ENCODE measurements at regions not wholly inside any gene's neighbourhood (a gene's known extent, or its start where the extent isn't known, plus 50 kb on each side); places are given as distances from the start of the nearest gene placed in this dataset.

DNA sequence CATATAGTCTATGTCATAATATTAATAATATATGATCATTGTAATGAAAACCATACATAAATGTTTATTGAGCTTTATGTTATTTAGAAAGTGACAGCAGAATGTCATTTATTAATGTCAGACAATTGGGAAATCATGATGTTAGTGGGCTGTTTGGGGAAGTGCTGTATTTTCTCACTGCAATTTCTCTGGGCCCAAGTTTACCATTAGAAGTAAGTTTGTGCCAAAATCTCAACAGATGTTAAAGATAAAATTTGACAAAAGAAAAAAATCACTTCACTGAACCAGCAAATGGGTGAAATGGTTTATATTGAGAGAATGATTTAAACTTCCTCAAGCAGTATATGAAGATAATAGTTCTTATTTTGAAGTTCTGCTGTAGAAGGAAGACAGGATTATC, 433.2 kb upstream of the SMARCA2 start:
- ATAC-seq = no peak

- ATAC-seq = no peak
These were observed 423.8 kb upstream of the SMARCA2 start for GRCh38 chr9:1591310-1591709.

GRCh38 chr9:1598270-1598669, 416.9 kb upstream of the SMARCA2 start:
- no peak for ATAC-seq

DNA sequence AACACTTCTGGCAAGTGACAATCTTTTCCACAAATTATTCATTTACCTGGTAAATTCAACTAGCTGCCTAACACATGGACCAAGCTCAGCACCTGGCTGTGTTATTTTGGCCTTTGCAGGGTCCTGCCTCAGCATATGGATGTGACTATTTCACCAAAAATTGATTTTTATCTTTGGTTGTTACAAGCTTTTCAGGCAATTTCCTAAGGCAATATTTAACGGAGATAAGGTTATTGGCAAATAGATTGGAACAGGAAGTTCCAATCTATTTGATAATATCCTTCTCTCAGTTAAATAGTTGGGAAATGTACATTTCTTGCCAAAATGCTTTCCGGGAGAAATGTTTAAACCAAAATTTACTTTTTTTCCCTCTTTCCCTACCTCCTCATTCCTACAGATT, 415.2 kb upstream of the SMARCA2 start:
- ATAC-seq = no peak

- no peak for ATAC-seq
These were observed 410.1 kb upstream of the SMARCA2 start for GRCh38 chr9:1604942-1605560.

DNA sequence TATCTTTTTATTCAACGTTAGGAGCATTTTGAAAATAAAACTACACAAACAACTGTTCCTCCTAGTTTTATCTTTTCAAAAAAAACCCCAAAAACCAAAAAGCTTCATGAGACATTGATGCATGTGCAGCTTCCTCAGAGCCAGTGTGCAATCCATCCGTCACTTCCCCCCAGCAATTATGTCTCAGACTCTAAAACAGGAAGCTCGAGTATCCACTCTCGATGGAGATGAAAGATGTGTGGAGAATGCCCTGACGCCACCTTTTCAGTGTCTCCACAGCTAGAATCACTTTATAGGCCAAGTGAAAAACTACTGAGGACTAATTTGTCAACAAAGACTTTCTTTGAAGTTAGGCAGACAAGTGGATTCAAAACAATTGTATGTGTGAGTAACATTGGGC, 408.9 kb upstream of the SMARCA2 start:
- ATAC-seq = no peak

DNA sequence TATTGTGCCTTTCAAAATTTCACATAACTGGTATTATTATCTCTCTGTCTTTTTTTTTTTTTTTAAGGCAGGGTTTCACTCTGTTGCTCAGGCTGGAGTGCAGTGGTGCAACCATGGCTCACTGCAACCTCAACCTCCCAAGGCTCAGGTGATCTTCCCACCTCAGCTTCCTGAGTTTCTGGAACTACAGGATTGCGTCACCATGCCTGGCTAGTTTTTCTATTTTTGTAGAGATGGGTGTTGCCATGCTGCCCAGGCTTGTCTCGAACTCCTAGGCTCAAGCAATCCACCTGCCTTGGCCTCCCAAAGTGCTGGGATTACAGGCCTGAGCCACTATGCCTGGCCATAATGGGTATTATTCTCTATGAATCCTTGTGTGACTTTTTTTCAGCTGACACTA, 402.3 kb upstream of the SMARCA2 start:
- ATAC-seq = no peak

DNA sequence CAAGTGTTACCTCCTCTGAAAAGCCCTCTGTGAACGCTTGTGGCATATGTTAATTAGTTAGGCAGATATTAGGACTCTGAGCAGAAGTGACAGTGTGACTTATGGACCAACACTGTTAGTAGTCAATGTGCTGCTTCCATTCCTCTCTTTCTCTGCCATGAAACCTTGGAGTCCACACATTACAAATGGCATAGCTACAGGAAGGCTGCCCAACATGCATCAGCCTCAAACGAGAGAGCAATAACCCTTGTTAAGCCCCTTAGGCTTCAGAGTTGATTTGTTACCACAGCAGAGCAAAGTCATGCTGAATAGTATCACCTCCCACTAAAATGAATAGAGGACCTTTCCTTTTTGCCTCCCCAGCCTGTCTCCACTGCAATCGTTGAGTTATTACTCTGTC, 397.7 kb upstream of the SMARCA2 start:
- ATAC-seq = no peak

- ATAC-seq = no peak
These were observed 395.0 kb upstream of the SMARCA2 start for GRCh38 chr9:1619915-1620710.

DNA sequence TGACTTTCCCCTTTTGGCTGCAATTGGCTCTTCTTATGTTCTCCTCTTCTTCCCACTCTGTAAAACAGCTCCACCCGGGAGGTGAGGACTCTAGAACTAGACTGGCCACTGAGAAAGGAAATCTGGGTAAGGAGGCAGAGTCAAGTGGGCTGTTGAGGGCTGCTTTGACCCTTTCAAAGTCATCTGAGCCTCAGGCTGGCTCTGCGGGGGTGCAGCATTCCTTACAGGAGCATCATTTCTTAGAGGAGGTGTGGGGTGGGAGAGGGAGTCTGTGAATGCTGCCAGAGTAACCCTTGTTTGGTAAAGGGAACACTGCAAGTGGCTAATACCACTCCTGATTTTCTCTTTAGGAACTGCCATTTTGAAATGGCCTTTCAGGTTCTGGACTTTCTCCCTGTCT, 377.7 kb upstream of the SMARCA2 start:
- no peak for ATAC-seq

DNA sequence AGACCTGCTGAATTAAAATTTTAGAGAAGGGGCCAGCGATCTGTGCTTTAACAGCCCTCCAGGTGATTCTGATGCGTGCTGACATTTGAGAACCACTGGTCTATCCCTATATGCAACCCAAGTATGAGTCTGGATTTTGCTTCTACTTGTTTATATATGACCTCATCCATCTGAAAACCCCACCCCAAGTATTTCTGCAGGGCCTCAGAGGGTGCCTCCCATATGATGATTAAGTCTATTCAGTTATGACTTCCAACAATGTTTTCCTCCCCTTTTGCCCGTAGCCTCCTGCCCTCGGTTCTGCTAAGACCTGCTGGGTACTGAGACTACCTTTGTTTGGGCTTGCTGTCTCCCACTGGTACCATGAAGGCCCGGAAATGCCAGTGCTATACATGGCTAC, 376.0 kb upstream of the SMARCA2 start:
- no peak for ATAC-seq

DNA sequence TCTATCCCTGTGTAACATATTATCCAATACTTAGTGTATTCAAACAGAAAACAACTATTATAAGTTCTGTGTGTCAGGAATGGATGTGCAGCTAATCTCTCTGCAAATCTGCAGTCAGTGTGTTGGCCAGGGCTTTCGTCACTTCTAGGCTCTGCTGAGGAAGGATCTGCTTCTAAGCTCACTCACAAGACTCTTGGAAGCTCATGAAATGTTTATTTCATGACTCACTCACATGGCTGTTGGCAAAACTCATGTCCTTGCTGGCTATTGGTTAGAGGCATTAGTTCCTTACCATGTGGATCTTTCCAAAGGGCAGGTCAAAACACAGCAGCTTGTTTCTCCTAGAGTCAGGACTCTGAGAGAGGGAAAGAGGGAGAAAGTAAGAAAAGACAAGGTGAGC, 367.4 kb upstream of the SMARCA2 start:
- ATAC-seq = no peak

DNA sequence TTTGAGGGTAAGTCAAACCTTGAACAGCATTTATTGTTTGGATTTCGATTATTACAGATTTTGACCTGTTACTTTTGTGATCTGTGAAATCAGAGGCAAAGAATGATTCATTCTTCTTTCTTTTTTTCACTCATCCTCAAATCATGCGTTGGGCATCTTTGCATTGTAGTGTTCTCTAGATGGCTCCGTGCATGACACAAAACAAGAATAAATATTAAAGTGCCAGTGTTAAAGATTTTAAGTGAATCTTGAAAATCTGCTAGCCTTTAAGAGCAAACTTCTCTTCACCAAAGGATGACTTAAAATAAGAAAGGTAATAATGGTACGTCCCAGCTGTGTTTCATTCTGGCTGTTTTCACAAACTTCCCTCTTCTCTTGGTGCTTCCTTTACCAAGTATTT, 361.9 kb upstream of the SMARCA2 start:
- no peak for ATAC-seq

DNA sequence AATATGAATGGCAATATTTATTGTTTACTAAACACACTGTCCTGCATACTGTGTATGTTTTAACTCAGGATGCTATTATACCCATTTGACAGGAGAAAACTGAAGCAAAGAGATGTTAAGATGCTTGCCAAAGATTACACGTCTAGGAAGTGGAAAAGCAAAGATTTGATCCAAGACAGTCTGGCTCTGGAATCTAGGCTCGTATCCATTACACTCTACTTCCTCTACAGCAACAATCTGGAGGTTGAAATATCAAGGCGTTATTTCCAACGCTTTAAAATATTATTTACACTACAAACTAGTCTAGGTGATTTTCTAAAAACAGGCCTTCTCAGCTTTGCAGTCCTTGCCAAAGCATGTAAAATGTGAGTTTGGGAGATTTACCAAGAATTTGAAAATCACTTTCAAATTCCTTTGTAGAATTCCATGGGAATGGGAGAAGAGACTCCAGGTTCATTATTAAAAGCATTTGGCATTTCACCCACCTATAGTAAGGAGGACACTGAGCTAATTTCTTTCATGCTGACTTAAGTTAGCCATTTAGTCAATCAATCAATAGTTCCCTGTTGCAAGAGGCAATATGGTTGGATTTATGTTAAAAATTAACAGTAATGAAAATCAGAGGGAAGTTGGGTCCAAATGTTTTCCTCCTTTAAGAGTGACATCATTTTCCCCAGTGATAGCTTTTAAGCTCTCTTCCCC, 356.3 kb upstream of the SMARCA2 start:
- no peak for ATAC-seq

DNA sequence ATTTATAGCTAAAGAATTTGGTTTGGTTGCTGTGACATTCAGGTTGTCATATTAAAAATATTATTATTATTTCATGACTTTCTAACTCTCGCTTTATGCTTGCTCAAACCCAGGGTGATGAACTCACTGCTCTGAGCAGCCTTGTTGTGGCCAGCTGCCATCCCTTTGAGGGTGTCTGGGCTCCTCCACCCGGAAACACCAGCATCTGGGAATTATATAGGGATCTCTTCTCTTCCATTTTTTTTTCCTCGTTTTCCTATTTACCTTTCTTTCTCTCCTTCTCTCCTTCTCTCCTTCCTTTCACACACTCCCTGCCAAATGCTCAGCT, 355.8 kb upstream of the SMARCA2 start:
- ATAC-seq = no peak

DNA sequence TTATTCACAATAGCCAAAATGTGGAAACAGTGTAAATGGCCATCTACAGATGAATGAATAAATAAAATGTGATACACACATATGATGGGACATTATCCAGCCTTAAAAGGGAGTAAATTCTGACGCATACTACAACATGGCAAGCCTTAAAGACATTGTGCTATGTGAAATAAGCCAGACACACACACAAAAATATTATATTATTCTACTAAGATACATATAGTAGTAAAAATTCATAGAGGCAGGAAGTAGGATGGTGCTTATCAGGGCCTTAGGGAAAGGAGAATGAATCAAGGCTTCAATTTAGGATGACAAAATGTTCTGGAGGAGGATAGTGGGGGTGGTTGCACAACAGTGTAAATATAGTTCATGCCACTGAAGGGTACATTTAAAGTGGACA, 346.7 kb upstream of the SMARCA2 start:
- ATAC-seq = no peak

DNA sequence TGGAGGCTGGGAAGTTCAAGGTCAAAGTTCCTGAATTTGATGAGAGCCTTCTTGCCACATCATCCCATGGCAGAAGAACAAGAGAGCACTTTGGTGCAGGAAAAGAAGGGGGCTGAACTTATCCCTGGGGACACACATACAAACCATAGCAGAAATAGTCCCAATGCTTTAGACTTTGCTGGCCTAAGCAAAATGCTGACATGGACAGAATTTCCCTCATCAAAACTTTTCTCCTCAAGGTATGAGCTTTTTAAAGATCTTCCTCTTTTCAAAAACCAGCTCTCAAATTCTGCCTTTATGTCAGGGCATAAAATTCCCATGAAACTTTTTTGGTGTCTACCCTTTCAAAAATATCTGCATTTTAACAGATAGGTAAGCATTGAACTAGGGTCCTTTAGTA, 341.8 kb upstream of the SMARCA2 start:
- ATAC-seq = no peak

- ATAC-seq = no peak
These were observed 338.4 kb upstream of the SMARCA2 start for GRCh38 chr9:1676771-1677170.

GRCh38 chr9:1683951-1684350, 331.2 kb upstream of the SMARCA2 start:
- no peak for ATAC-seq

GRCh38 chr9:1698991-1699390, 316.2 kb upstream of the SMARCA2 start:
- ATAC-seq = no peak

- no peak for ATAC-seq
These were observed 314.0 kb upstream of the SMARCA2 start for GRCh38 chr9:1701113-1701512.

DNA sequence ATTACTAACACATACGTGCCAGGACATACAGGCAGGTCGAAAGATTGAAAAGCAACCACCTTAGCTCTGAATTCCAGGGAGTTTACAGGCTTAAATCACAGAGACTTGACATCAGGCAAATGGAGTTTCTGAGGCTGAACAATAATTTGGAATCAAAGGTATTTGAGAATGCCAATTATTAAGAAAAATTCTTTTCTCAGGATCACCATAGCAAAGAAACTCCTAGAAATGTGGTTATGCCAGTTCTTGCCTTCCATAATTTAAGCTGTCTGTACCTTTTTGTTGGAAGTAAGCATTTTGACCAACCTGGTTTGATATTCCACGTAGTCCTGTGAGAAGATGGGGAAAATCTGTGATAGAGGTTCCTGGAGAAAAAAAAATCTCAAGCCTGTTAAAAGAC, 312.4 kb upstream of the SMARCA2 start:
- ATAC-seq = no peak

DNA sequence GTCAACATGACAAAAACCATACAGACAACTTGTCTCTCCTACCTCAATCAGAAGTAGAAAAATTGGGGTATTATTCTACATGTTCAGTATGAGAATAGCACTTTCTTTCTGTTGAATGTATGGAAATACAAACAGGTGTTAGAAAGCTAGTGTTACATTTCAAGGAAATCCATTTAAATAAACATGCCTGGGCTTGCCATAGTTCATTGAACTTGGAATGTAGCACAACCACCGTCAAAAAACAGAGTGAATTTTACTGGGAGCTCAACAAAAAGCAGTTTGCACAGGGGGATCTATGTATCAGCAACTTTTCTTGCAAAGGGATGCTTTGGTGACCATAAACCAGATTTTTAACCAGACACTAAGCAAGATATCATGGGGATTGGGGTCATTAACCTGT, 307.9 kb upstream of the SMARCA2 start:
- ATAC-seq = no peak

- no peak for ATAC-seq
These were observed 306.9 kb upstream of the SMARCA2 start for GRCh38 chr9:1708219-1708618.

Measured in activated CD4-positive, CD25-positive, alpha-beta regulatory T cell treated with anti-CD3 and anti-CD28 coated beads, Interleukin-2, amount 50 U/mL, for 24 hours (primary cell).